ENCODE measurements at regions not wholly inside any gene's neighbourhood (a gene's known extent, or its start where the extent isn't known, plus 50 kb on each side); places are given as distances from the start of the nearest gene placed in this dataset.

- intact Hi-C loops (cut with micrococcal nuclease): loop anchor here (2.0 kb wide), 1 partner anchor 49 kb away; no protein-coding TSS in a partner anchor
- Mint-ChIP-seq H3K4me1 (peaks cover 10% of the 10 kb centered on the region), H3K4me3 (no peak overlapping the region), H3K9me3 (peaks cover 6% of the 10 kb centered on the region), H3K27me3 (peaks cover 2% of the 10 kb centered on the region), H3K27ac (no peak overlapping the region), H3K36me3 (ENCODE audit: low read depth) (no peaks in the 10 kb centered on the region)
- CTCF ChIA-PET: interaction anchor here (1.9 kb wide), 1 partner anchor 37 kb away, joined by 4 read pairs; no protein-coding TSS in a partner anchor
- ATAC-seq (ENCODE audit: low read depth) (no peak), DNase-seq (no peak)
- POLR2A ChIA-PET: no interaction called here
- no peak for TF ChIP-seq CTCF (IDR thresholded peaks at IDR 0.05)
Observed at GRCh38 chr4:82219346-82219745, 154.4 kb downstream of the HNRNPD start.

DNA sequence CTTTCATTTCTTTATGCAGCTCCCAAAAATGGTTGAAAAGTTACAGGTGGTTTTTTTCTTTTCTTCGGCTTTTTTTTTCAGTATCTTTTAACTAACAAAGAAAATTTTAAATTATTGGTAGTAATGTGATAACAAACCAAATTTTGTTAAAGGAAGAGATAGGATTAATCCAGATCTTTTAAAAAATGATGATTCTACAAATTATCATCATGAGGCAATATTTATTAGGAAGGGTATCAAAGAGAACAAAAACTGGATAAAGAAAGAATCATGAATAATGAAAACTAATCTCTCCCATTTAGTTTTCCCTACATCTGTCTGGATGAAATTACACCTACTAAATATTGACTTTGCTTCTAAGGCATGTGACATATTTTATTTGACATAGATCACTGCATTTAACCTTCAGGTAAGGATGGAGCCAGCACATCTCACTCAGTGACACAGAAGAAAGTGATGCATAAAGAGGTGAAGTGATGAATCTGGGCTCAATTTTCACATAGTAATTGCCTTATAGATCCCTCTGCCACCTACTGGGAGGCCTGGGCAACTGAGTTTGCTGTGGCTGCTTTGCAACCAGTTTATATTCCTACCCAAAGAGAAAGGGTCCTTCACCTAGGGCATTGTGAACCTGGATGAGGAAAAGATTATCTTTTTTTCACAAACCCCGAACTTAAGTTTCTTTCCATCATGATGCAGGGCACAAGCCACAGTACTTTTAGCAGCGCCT lies 155.6 kb downstream of the HNRNPD start:
- no peak for DNase-seq
- ChIA-PET POLR2A (no interaction called here), CTCF (interaction anchor here (1.9 kb wide), 1 partner anchor 38 kb away, joined by 4 read pairs; no protein-coding TSS in a partner anchor)

GRCh38 chr4:82216219-82216618 lies 157.6 kb downstream of the HNRNPD start:
- POLR2A ChIA-PET: no interaction called here
- H3K36me3 Mint-ChIP-seq (ENCODE audit: low read depth): no peaks in the 10 kb centered on the region
- H3K27ac Mint-ChIP-seq: no peak overlapping the region
- H3K4me1 Mint-ChIP-seq: peaks cover 5% of the 10 kb centered on the region
- TF ChIP-seq CTCF (IDR thresholded peaks at IDR 0.05): no peak
- DNase-seq: no peak
- H3K9me3 Mint-ChIP-seq: peaks cover 3% of the 10 kb centered on the region
- no peak for ATAC-seq (ENCODE audit: low read depth)
- H3K27me3 Mint-ChIP-seq: peaks cover 2% of the 10 kb centered on the region
- CTCF ChIA-PET: no interaction called here
- intact Hi-C loops (cut with micrococcal nuclease): no loop called here
- no peak overlapping the region for H3K4me3 Mint-ChIP-seq

More for the DNA sequence above, 155.6 kb downstream of the HNRNPD start:
- no peak for TF ChIP-seq CTCF (IDR thresholded peaks at IDR 0.05)
- no peak overlapping the region for H3K27ac Mint-ChIP-seq
- H3K27me3 Mint-ChIP-seq: peaks cover 2% of the 10 kb centered on the region
- intact Hi-C loops (cut with micrococcal nuclease): loop anchor here (2.0 kb wide), 1 partner anchor 51 kb away; no protein-coding TSS in a partner anchor
- H3K4me3 Mint-ChIP-seq: no peak overlapping the region
- peaks cover 6% of the 10 kb centered on the region for H3K9me3 Mint-ChIP-seq
- H3K36me3 Mint-ChIP-seq (ENCODE audit: low read depth): no peaks in the 10 kb centered on the region
- ATAC-seq (ENCODE audit: low read depth): no peak
- H3K4me1 Mint-ChIP-seq: peaks cover 6% of the 10 kb centered on the region

DNA sequence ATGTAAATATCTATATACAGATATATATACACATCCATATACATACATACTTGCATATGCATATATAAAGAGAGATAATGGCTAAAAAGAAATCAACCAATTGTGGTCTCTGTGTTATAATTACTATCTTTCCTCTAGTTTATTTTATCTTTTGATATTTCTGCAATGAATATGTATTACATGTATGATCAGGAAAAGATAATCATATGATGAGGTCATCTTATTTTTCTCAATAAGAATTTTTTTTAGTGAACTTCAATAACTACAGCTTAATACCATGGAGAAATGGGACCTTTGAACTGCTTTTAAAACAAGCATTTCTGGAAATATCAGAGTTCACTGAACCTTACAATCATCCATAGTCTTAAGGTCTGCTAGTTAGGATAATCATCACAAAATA lies 158.0 kb downstream of the HNRNPD start:
- Mint-ChIP-seq H3K9me3 (peaks cover 3% of the 10 kb centered on the region), H3K36me3 (ENCODE audit: low read depth) (no peaks in the 10 kb centered on the region), H3K27ac (no peak overlapping the region), H3K4me1 (peaks cover 5% of the 10 kb centered on the region), H3K4me3 (no peak overlapping the region), H3K27me3 (peaks cover 2% of the 10 kb centered on the region)
- CTCF ChIA-PET: no interaction called here
- no peak for ATAC-seq (ENCODE audit: low read depth)
- TF ChIP-seq CTCF (IDR thresholded peaks at IDR 0.05): no peak
- intact Hi-C loops (cut with micrococcal nuclease): no loop called here
- POLR2A ChIA-PET: no interaction called here
- DNase-seq: no peak

DNA sequence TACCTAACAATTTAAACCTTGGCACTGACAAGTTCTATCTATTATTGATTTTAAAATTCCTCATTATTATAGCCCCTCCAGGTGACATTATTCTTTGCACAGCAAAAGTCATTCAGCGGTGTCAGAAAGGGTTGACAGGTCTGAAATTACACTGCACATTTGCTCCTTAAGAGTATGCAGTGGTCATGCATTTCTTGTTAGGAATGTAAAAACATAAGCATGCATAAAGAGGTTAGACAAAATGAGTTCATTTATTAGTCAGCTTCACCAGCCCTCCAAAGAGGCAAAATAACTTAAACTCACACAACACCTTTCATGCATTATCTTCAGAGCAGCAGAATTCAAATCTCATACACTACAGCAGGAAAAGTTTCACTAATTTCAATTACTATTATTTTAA lies 158.8 kb downstream of the HNRNPD start:
- Mint-ChIP-seq H3K4me1 (peaks cover 5% of the 10 kb centered on the region), H3K27ac (no peak overlapping the region), H3K27me3 (peaks cover 2% of the 10 kb centered on the region), H3K4me3 (no peak overlapping the region), H3K36me3 (ENCODE audit: low read depth) (no peaks in the 10 kb centered on the region), H3K9me3 (peaks cover 3% of the 10 kb centered on the region)
- CTCF ChIA-PET: no interaction called here
- DNase-seq (no peak), ATAC-seq (ENCODE audit: low read depth) (no peak)
- intact Hi-C loops (cut with micrococcal nuclease): no loop called here
- POLR2A ChIA-PET: no interaction called here
- TF ChIP-seq CTCF (IDR thresholded peaks at IDR 0.05): no peak
